ENCODE measurements at regions not wholly inside any gene's neighbourhood (a gene's known extent, or its start where the extent isn't known, plus 50 kb on each side); places are given as distances from the start of the nearest gene placed in this dataset.

- TF ChIP-seq, protein P1, sequence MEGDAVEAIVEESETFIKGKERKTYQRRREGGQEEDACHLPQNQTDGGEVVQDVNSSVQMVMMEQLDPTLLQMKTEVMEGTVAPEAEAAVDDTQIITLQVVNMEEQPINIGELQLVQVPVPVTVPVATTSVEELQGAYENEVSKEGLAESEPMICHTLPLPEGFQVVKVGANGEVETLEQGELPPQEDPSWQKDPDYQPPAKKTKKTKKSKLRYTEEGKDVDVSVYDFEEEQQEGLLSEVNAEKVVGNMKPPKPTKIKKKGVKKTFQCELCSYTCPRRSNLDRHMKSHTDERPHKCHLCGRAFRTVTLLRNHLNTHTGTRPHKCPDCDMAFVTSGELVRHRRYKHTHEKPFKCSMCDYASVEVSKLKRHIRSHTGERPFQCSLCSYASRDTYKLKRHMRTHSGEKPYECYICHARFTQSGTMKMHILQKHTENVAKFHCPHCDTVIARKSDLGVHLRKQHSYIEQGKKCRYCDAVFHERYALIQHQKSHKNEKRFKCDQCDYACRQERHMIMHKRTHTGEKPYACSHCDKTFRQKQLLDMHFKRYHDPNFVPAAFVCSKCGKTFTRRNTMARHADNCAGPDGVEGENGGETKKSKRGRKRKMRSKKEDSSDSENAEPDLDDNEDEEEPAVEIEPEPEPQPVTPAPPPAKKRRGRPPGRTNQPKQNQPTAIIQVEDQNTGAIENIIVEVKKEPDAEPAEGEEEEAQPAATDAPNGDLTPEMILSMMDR (IDR thresholded peaks at IDR 0.05), result no peak
- Histone ChIP-seq H2AFZ (ENCODE audit: insufficient read depth, low read depth, low read length, poor library complexity, severe bottlenecking) (peak overlapping the region; percentile 39), H3K4me3 (replicated peaks in 1 of 3; ENCODE audit: low read depth in 2 of 3, low read length in 3 of 3) (peak overlapping the region in 1 of 3 experiments; percentile 33), H3K27ac (ENCODE audit: low read depth in 1 of 2, low read length in 2 of 2) (peak overlapping the region in 1 of 2 donors; percentile 44), H3K4me2 (replicated peaks; ENCODE audit: extremely low read depth, low read length, poor library complexity, severe bottlenecking) (peak overlapping the region; percentile 48), H3K9me3 (replicated peaks in 1 of 2; ENCODE audit: control insufficient read depth in 1 of 2, insufficient read depth in 1 of 2, low read length in 2 of 2) (no peaks in the 10 kb centered on the region), H3K9ac (ENCODE audit: insufficient read depth, low read length, poor library complexity, severe bottlenecking) (no peak overlapping the region), H3K36me3 (replicated peaks in 1 of 2; ENCODE audit: control insufficient read depth in 1 of 2, insufficient read depth in 2 of 2, low read length in 2 of 2) (no peaks in the 10 kb centered on the region), H3K79me2 (ENCODE audit: insufficient read depth, low read length) (no peaks in the 10 kb centered on the region), H3K27me3 (ENCODE audit: control insufficient read depth in 2 of 2, insufficient read depth in 2 of 2, low read length in 2 of 2) (no peaks in the 10 kb centered on the region), H4K20me1 (ENCODE audit: insufficient read depth, low read length) (no peaks in the 10 kb centered on the region), H3K4me1 (ENCODE audit: control insufficient read depth in 1 of 2, insufficient read depth in 2 of 2, low read length in 2 of 2) (peaks cover 5 to 18% of the 10 kb centered on the region in 2 donors)
- peak; percentile 3 to 12 (median 12) for DNase-seq
- Mint-ChIP-seq H3K9me3 (peaks cover 0 to 9% (median 4%) of the 10 kb centered on the region in 7 donors), H3K36me3 (no peaks in the 10 kb centered on the region), H3K4me3 (peak overlapping the region in 1 of 2 donors; percentile 59), H3K4me1 (peaks cover 29% of the 10 kb centered on the region), H3K27me3 (ENCODE audit: low read depth in 3 of 3) (peaks cover 0 to 1% (median 0%) of the 10 kb centered on the region in 3 donors), H3K27ac (peak overlapping the region in 3 of 7 donors; percentile 53 to 82 (median 66))
- intact Hi-C loops (cut with micrococcal nuclease), result no loop called here
- 0% methylated on average over 2 of the region's 3 CpGs for WGBS (ENCODE audit: insufficient coverage)
These were observed 434.3 kb upstream of the SEMA3D start for GRCh38 chr7:85620936-85621685.

DNA sequence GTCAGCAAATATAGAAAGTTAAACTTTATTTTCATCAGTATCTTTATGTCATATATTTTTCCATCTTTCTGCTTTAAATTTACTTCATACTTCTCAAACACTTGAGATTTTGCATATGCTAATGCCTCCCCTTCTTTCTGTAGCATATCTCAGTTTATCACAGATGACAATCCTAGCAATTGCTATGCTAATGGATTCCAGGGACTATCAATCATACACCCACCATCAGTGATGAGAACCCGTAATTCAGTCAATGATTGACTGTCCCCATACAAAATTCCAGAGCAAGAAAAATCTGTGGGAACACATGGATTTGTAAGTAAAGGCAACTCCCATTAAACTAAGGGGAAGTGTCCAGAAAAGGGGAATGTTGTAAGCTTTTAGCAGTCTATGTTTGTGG is 432.4 kb upstream of the SEMA3D start:
- Histone ChIP-seq H3K27me3 (ENCODE audit: control insufficient read depth in 2 of 2, insufficient read depth in 2 of 2, low read length in 2 of 2) (no peaks in the 10 kb centered on the region), H3K36me3 (replicated peaks in 1 of 2; ENCODE audit: control insufficient read depth in 1 of 2, insufficient read depth in 2 of 2, low read length in 2 of 2) (no peaks in the 10 kb centered on the region), H4K20me1 (ENCODE audit: insufficient read depth, low read length) (no peaks in the 10 kb centered on the region), H3K9ac (ENCODE audit: insufficient read depth, low read length, poor library complexity, severe bottlenecking) (no peak overlapping the region), H3K9me3 (replicated peaks in 1 of 2; ENCODE audit: control insufficient read depth in 1 of 2, insufficient read depth in 1 of 2, low read length in 2 of 2) (peaks cover 5 to 8% of the 10 kb centered on the region in 2 donors), H3K79me2 (ENCODE audit: insufficient read depth, low read length) (no peaks in the 10 kb centered on the region), H3K4me2 (replicated peaks; ENCODE audit: extremely low read depth, low read length, poor library complexity, severe bottlenecking) (no peak overlapping the region), H3K27ac (ENCODE audit: low read depth in 1 of 2, low read length in 2 of 2) (no peak overlapping the region), H3K4me1 (ENCODE audit: control insufficient read depth in 1 of 2, insufficient read depth in 2 of 2, low read length in 2 of 2) (peaks cover 5 to 18% of the 10 kb centered on the region in 2 donors), H2AFZ (ENCODE audit: insufficient read depth, low read depth, low read length, poor library complexity, severe bottlenecking) (no peak overlapping the region), H3K4me3 (replicated peaks in 1 of 3; ENCODE audit: low read depth in 2 of 3, low read length in 3 of 3) (no peak overlapping the region)
- Mint-ChIP-seq H3K36me3 (no peaks in the 10 kb centered on the region), H3K4me3 (no peak overlapping the region), H3K9me3 (peaks cover 6 to 12% (median 11%) of the 10 kb centered on the region in 7 donors), H3K4me1 (peaks cover 29% of the 10 kb centered on the region), H3K27ac (no peak overlapping the region), H3K27me3 (ENCODE audit: low read depth in 3 of 3) (no peaks in the 10 kb centered on the region)
- DNase-seq, result no peak
- intact Hi-C loops (cut with micrococcal nuclease), result no loop called here
- TF ChIP-seq, protein P1 (IDR thresholded peaks at IDR 0.05), result no peak
- WGBS (ENCODE audit: insufficient coverage), result no CpG with 5 or more reads among the region's 1 CpG
